Right lobe of liver (tissue), 4 donors: ENCODE measurements at regions not wholly inside any gene's neighbourhood (a gene's known extent, or its start where the extent isn't known, plus 50 kb on each side); places are given as distances from the start of the nearest gene placed in this dataset.

ENCODE experiments used
- CTCF ChIP-seq, 4 donors: fragments of 200-600 bp in 3 of 4; fragments of 450-650 bp in 1 of 4; IDR thresholded peaks; one replicate each; pipeline versions ENCODE4 v1.5.1 to v1.8.0; 2016 to 2022; ENCODE audit warnings: antibody characterized with exemption in 4 of 4, mild to moderate bottlenecking in 2 of 4
- POLR2A ChIP-seq: fragments of 450-650 bp; IDR thresholded peaks from one replicate; pipeline ENCODE4 v1.6.1; 2017; ENCODE audit warnings: antibody characterized with exemption, mild to moderate bottlenecking
- donor health status: DM: no; HTN: no; CAD: no.
- donor health status: DM: no; HTN: no; CAD: no.
- donor health status: DM: no; HTN: yes; CAD: no.

GRCh38 chr4:62454535-62454934 is 1254.4 kb downstream of the ADGRL3 start:
- TF ChIP-seq CTCF (IDR thresholded peaks at IDR 0.05) (no peak), POLR2A (no peak)
